CD14-positive monocyte (primary cell): ENCODE measurements at regions not wholly inside any gene's neighbourhood (a gene's known extent, or its start where the extent isn't known, plus 50 kb on each side); places are given as distances from the start of the nearest gene placed in this dataset.

Experiments
- DNase-seq, 3 donors: peaks; one replicate each; pipeline ENCODE4 v3.0.0-alpha.2; 2011 to 2022
- H2AFZ ChIP-seq: 2 replicates; pipeline ENCODE4 v1.6.0; 2012; ENCODE audit warnings: mild to moderate bottlenecking, low read depth, low read length, inconsistent platforms; ENCODE audit not compliant: insufficient read depth, poor library complexity, severe bottlenecking
- H3K27ac ChIP-seq, 2 donors: 1 replicate in 1 of 2; 2 replicates in 1 of 2; pipeline ENCODE4 v1.5.1; 2012 to 2013; ENCODE audit warnings: low read length in 2 of 2, control low read depth in 1 of 2, inconsistent platforms in 1 of 2, low read depth in 1 of 2, mild to moderate bottlenecking in 1 of 2
- H3K27me3 ChIP-seq, 2 donors: one replicate each; pipeline versions ENCODE4 v1.6.0 to v1.6.1; 2011 to 2013; ENCODE audit warnings: low read length in 2 of 2; ENCODE audit not compliant: control insufficient read depth in 2 of 2, insufficient read depth in 2 of 2
- H3K36me3 ChIP-seq, 2 donors: replicated peaks in 1 of 2; 1 replicate in 1 of 2; 2 replicates in 1 of 2; pipeline versions ENCODE4 v1.5.1 to v1.6.1; 2012 to 2013; ENCODE audit warnings: low read length in 2 of 2, control low read depth in 1 of 2, inconsistent platforms in 1 of 2, mild to moderate bottlenecking in 1 of 2; ENCODE audit not compliant: insufficient read depth in 2 of 2, control insufficient read depth in 1 of 2
- H3K4me1 ChIP-seq, 2 donors: 1 replicate in 1 of 2; 2 replicates in 1 of 2; pipeline versions ENCODE4 v1.5.1 to v1.6.1; 2012 to 2013; ENCODE audit warnings: low read length in 2 of 2, control low read depth in 1 of 2, inconsistent platforms in 1 of 2, mild to moderate bottlenecking in 1 of 2, moderate library complexity in 1 of 2; ENCODE audit not compliant: insufficient read depth in 2 of 2, control insufficient read depth in 1 of 2
- H3K4me2 ChIP-seq: replicated peaks from 2 replicates; pipeline ENCODE3; 2012; ENCODE audit warnings: low read length, moderate library complexity, mild to moderate bottlenecking; ENCODE audit not compliant: poor library complexity, severe bottlenecking; ENCODE audit errors: extremely low read depth
- H3K4me3 ChIP-seq, 3 experiments: fragments of 200-600 bp in 1 of 3; sonication (generic) in 1 of 3; replicated peaks in 1 of 3; 1 replicate in 2 of 3; 2 replicates in 1 of 3; pipeline ENCODE4 v1.5.1; 2011 to 2013; ENCODE audit warnings: low read length in 3 of 3, mild to moderate bottlenecking in 3 of 3, control low read depth in 2 of 3, low read depth in 2 of 3, inconsistent platforms in 1 of 3, moderate library complexity in 1 of 3
- H3K79me2 ChIP-seq: 2 replicates; pipeline ENCODE4 v1.6.0; 2012; ENCODE audit warnings: mild to moderate bottlenecking, control low read depth, inconsistent platforms, low read length, moderate library complexity; ENCODE audit not compliant: insufficient read depth
- H3K9ac ChIP-seq: 2 replicates; pipeline ENCODE4 v1.6.0; 2017; ENCODE audit warnings: low read length, mild to moderate bottlenecking; ENCODE audit not compliant: insufficient read depth, poor library complexity, severe bottlenecking
- H3K9me3 ChIP-seq, 2 donors: replicated peaks in 1 of 2; 1 replicate in 1 of 2; 2 replicates in 1 of 2; pipeline versions ENCODE4 v1.5.1 to v1.6.1; 2012 to 2013; ENCODE audit warnings: low read length in 2 of 2, control low read depth in 1 of 2; ENCODE audit not compliant: control insufficient read depth in 1 of 2, insufficient read depth in 1 of 2
- H4K20me1 ChIP-seq: 2 replicates; pipeline ENCODE4 v1.6.0; 2012; ENCODE audit warnings: mild to moderate bottlenecking, low read length, control low read depth, moderate library complexity; ENCODE audit not compliant: insufficient read depth
- H3K27ac Mint-ChIP-seq, 7 donors: one replicate each; pipeline ENCODE4 v1.8.0; 2020; ENCODE audit warnings: mild to moderate bottlenecking in 7 of 7, mixed read lengths in 7 of 7, moderate library complexity in 6 of 7, inconsistent platforms in 2 of 7
- H3K27me3 Mint-ChIP-seq, 3 donors: one replicate each; pipeline ENCODE4 v1.8.0; 2021 to 2022; ENCODE audit warnings: low read depth in 3 of 3, mild to moderate bottlenecking in 3 of 3, mixed read lengths in 3 of 3, moderate library complexity in 3 of 3, inconsistent platforms in 1 of 3
- H3K36me3 Mint-ChIP-seq, 2 donors: one replicate each; pipeline ENCODE4 v1.8.0; 2020; ENCODE audit warnings: mixed read lengths in 2 of 2, inconsistent platforms in 1 of 2, mild to moderate bottlenecking in 1 of 2
- H3K4me1 Mint-ChIP-seq: one replicate; pipeline ENCODE4 v1.8.0; 2020; ENCODE audit warnings: mild to moderate bottlenecking, mixed read lengths
- H3K4me3 Mint-ChIP-seq, 2 donors: one replicate each; pipeline ENCODE4 v1.8.0; 2020; ENCODE audit warnings: mild to moderate bottlenecking in 2 of 2, mixed read lengths in 2 of 2, moderate library complexity in 1 of 2
- H3K9me3 Mint-ChIP-seq, 7 donors: one replicate each; pipeline ENCODE4 v1.8.0; 2020 to 2022; ENCODE audit warnings: mixed read lengths in 7 of 7, mild to moderate bottlenecking in 6 of 7, moderate library complexity in 6 of 7, inconsistent platforms in 2 of 7
- WGBS: methylation state at CpG from one replicate; pipeline ENCODE4 v1.1.5; 2013; ENCODE audit warnings: missing lambda C conversion rate; ENCODE audit not compliant: insufficient coverage; 5-methylcytosine and 5-hydroxymethylcytosine counted together
- intact Hi-C, 2 donors: fragments of 100-400 bp; cut with micrococcal nuclease; formaldehyde crosslinking; loops; one replicate each; pipeline versions ENCODE4 v1.15.0 to v1.15.1; 2023
- TF ChIP-seq, protein P1 (sequence below): fragments of 200-600 bp; IDR thresholded peaks from one replicate; pipeline ENCODE4 v1.8.0; 2022; ENCODE audit warnings: antibody characterized with exemption, mild to moderate bottlenecking

- Mint-ChIP-seq H3K4me1 (no peaks in the 10 kb centered on the region), H3K9me3 (peaks cover 0 to 13% (median 2%) of the 10 kb centered on the region in 7 donors), H3K36me3 (no peaks in the 10 kb centered on the region), H3K4me3 (no peak overlapping the region), H3K27ac (no peak overlapping the region), H3K27me3 (peaks cover 0 to 1% (median 0%) of the 10 kb centered on the region in 3 donors)
- no peaks in the 10 kb centered on the region for H3K4me1 ChIP-seq
- no peak overlapping the region for H3K9ac ChIP-seq
- no peaks in the 10 kb centered on the region for H3K79me2 ChIP-seq
- H3K36me3 ChIP-seq = no peaks in the 10 kb centered on the region
- TF ChIP-seq, protein P1, sequence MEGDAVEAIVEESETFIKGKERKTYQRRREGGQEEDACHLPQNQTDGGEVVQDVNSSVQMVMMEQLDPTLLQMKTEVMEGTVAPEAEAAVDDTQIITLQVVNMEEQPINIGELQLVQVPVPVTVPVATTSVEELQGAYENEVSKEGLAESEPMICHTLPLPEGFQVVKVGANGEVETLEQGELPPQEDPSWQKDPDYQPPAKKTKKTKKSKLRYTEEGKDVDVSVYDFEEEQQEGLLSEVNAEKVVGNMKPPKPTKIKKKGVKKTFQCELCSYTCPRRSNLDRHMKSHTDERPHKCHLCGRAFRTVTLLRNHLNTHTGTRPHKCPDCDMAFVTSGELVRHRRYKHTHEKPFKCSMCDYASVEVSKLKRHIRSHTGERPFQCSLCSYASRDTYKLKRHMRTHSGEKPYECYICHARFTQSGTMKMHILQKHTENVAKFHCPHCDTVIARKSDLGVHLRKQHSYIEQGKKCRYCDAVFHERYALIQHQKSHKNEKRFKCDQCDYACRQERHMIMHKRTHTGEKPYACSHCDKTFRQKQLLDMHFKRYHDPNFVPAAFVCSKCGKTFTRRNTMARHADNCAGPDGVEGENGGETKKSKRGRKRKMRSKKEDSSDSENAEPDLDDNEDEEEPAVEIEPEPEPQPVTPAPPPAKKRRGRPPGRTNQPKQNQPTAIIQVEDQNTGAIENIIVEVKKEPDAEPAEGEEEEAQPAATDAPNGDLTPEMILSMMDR = no peak
- no peak overlapping the region for H2AFZ ChIP-seq
- no peaks in the 10 kb centered on the region for H3K27me3 ChIP-seq
- H3K9me3 ChIP-seq = peaks cover 7 to 16% of the 10 kb centered on the region in 2 donors
- no peak overlapping the region for H3K27ac ChIP-seq
- no peak overlapping the region for H3K4me2 ChIP-seq
- no peak for DNase-seq
- H3K4me3 ChIP-seq = no peak overlapping the region
- intact Hi-C loops = no loop called here
- H4K20me1 ChIP-seq = no peaks in the 10 kb centered on the region
Observed at GRCh38 chr5:85741972-85742371, 875.8 kb upstream of the COX7C start.

DNA sequence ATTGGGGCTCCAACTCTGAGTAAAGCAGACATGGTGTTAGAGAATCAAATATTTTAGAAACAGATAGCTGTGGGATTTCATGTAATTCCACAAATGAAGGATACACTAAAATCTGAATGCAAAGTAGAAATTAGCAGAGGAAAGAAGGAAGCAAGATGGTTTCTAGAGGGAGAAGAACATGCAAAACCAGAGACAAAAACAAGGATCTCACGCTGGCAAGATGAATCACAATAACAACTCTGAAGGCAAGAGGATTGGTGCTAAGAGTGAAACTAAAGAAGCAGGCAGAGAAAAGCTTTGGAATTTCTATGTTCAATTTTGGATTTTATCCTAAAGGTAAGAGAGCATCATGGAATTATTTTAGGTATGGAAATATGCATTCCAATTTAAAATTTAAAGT lies 857.2 kb upstream of the COX7C start:
- Mint-ChIP-seq H3K36me3 (no peaks in the 10 kb centered on the region), H3K27me3 (no peaks in the 10 kb centered on the region), H3K9me3 (peaks cover 0 to 6% (median 4%) of the 10 kb centered on the region in 7 donors), H3K27ac (no peak overlapping the region), H3K4me1 (no peaks in the 10 kb centered on the region), H3K4me3 (no peak overlapping the region)
- intact Hi-C loops = no loop called here
- peaks cover 4 to 7% of the 10 kb centered on the region in 2 donors for H3K9me3 ChIP-seq
- no peaks in the 10 kb centered on the region for H3K4me1 ChIP-seq
- H3K27ac ChIP-seq = no peak overlapping the region
- no peaks in the 10 kb centered on the region for H3K27me3 ChIP-seq
- no peak overlapping the region for H3K4me3 ChIP-seq
- TF ChIP-seq, protein P1 = no peak
- H3K79me2 ChIP-seq = no peaks in the 10 kb centered on the region
- no peak overlapping the region for H3K9ac ChIP-seq
- H2AFZ ChIP-seq = no peak overlapping the region
- no peak for DNase-seq
- no peak overlapping the region for H3K4me2 ChIP-seq
- H3K36me3 ChIP-seq = no peaks in the 10 kb centered on the region
- H4K20me1 ChIP-seq = no peaks in the 10 kb centered on the region
- 67% methylated on average over 1 of the region's 1 CpG for WGBS
